GM13977 (cell line): ENCODE measurements at regions not wholly inside any gene's neighbourhood (a gene's known extent, or its start where the extent isn't known, plus 50 kb on each side); places are given as distances from the start of the nearest gene placed in this dataset.

ENCODE experiments used
- DNase-seq: peaks from one replicate; pipeline ENCODE4 v3.0.0; 2012; ENCODE audit warnings: low spot score
- in situ Hi-C: fragments of 300-500 bp; cut with MboI; formaldehyde crosslinking; loops from one replicate; pipeline ENCODE4 v1.12.0; 2022; ENCODE audit warnings: low sequenced_read_pairs, low pct_unique_long_range_greater_than_20kb, mixed read lengths, inconsistent platforms; ENCODE audit not compliant: unreplicated experiment
- TF ChIP-seq, protein P1 (sequence below): IDR thresholded peaks from 2 replicates; pipeline ENCODE4 v1.5.1; 2012; ENCODE audit warnings: mild to moderate bottlenecking, control low read depth; ENCODE audit not compliant: insufficient read depth; ENCODE audit errors: extremely low read depth, missing control alignments

- in situ Hi-C loops = no loop called here
- DNase-seq = no peak
- TF ChIP-seq, protein P1, sequence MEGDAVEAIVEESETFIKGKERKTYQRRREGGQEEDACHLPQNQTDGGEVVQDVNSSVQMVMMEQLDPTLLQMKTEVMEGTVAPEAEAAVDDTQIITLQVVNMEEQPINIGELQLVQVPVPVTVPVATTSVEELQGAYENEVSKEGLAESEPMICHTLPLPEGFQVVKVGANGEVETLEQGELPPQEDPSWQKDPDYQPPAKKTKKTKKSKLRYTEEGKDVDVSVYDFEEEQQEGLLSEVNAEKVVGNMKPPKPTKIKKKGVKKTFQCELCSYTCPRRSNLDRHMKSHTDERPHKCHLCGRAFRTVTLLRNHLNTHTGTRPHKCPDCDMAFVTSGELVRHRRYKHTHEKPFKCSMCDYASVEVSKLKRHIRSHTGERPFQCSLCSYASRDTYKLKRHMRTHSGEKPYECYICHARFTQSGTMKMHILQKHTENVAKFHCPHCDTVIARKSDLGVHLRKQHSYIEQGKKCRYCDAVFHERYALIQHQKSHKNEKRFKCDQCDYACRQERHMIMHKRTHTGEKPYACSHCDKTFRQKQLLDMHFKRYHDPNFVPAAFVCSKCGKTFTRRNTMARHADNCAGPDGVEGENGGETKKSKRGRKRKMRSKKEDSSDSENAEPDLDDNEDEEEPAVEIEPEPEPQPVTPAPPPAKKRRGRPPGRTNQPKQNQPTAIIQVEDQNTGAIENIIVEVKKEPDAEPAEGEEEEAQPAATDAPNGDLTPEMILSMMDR = no peak
Measured at GRCh38 chr6:33925936-33926335, 122.1 kb upstream of the MLN start.

DNA sequence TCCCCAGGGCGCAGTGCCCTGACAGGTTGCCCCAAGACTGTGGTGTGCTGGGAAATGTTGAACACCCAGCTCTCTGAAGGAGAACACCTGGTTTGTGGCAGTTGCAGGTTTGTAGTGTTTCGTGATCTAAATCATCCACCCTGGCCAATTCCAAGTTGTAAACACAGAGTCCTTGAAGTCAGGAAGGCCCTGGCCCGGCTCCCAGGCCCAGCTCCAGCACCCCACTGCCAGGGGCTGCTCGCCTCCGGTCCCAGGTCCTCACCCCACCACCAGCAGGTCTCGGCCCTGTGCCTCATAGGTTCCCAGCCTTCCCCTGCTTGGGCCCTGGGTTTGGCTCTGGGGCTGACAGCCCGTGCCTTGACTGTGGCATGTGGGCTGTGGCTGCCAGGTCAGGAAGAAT is 121.4 kb upstream of the MLN start:
- in situ Hi-C loops = no loop called here
- DNase-seq = no peak
- TF ChIP-seq, protein P1 = no peak

DNA sequence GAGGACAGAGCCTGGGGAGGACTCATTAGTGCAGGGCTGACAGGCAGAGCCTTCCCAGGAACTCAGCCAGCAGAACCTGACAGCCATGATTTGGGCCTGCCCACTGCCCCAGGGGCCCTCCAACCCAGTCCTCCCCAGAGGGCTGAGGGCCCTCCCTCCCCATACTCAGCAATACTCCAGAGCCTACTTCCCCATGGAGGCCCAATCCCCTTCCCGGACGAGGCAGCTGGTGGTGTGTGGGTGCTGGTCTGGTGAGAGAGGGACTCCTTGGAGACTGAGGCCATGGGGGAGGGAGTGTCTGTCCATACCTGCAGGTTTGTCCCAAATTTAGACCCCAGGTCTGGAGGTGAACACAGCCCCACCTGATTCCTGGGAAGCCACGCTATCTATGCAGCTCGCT is 120.9 kb upstream of the MLN start:
- TF ChIP-seq, protein P1 = no peak
- DNase-seq = no peak
- in situ Hi-C loops = no loop called here

DNA sequence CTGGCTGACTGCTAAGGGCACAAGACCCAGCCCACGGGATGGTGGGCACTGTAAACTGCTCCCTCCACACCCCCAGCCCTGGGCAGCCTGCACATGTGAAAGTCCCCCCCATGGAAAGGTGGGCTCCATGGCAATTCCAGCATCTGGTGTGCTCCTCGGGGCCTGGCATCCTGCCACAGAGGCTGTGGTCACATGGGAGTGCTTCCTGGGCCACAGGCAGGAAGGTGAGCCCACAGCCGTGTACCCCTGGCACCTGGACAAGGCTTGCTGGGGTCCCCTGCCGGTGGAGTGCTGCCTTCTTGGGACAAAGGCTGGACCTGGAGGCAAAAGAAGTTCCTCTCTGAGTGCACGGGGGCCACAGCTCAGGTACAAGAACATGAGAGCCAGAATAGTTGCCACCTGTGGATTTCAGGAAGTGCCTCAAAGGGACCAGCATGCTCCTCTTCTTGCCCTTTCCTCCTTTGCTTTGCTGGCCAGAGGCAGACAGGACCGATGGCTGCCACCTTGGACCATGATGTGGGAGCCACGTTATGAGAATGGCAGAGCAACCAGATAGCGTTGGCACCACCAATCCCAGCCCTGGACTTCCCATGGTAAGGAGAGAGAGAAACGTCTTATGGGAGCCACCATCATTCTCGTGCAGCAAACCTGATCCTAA is 120.2 kb upstream of the MLN start:
- no peak for DNase-seq
- in situ Hi-C loops = no loop called here
- TF ChIP-seq, protein P1 = no peak

DNA sequence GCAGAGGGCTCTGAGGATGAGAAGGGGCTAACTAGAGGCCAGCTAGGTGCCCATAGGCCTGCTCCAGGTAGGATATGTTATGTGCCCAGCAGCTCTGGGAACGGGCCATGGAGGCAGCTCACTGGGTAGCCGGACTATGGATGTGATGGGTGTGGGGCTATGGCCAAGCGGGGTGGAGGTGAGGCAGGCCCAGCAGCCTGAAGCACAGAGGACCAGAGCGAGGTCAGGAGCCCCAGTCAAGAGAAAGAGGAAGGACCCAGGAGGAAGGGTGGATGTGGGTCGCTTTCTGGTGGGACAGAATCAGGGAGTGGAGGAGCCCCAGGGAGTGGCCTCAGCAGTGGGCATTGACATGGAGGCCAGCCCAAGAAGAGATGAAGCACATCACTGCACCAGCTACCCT is 117.9 kb upstream of the MLN start:
- TF ChIP-seq, protein P1 = no peak
- in situ Hi-C loops = no loop called here
- no peak for DNase-seq

DNA sequence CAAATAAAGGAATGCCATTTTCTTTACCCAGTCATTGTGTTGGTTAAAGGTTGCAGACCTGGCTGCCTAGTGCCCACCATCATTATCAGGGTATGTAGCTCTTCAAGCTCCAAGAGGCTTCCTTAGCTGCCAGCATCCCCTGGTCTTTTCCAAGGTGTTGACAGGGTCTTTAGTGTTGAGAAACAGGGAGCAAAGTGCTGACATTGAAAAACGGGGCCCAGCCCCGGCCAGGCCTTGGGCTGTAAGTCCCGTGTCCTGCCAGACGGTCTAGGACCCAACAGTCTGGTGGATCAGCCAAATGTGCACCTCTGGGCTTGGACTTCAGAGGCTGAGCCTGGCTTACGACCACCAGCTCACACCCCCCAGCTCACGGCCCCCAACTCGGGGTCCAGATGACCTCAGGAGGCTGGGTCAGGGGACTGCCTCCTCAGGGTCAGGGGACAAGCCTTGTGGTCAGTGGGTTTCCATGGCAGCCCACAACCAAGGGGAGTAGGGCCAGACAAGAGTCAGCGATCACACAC is 114.4 kb upstream of the MLN start:
- in situ Hi-C loops = no loop called here
- TF ChIP-seq, protein P1 = no peak
- DNase-seq = no peak
